Neural cell (in vitro differentiated cells): ENCODE measurements at regions not wholly inside any gene's neighbourhood (a gene's known extent, or its start where the extent isn't known, plus 50 kb on each side); places are given as distances from the start of the nearest gene placed in this dataset.

Experiments used
- H2AFZ ChIP-seq: fragments of 200-600, 300-800 bp; sonication (generic), shearing (Covaris generic); 2 replicates; pipeline ENCODE4 v1.6.0; 2014; ENCODE audit warnings: low read depth, mild to moderate bottlenecking, antibody characterized with exemption, low read length, moderate library complexity
- H3F3A ChIP-seq: fragments of 200-600 bp; shearing (Covaris generic); 2 replicates; pipeline ENCODE4 v1.6.1; 2016; ENCODE audit warnings: mild to moderate bottlenecking, moderate library complexity, mixed read lengths, antibody characterized with exemption, low read length; ENCODE audit not compliant: insufficient read depth, poor library complexity, severe bottlenecking
- H3K27ac ChIP-seq: fragments of 200-600, 300-800 bp; sonication (generic), shearing (Covaris generic); 2 replicates; pipeline ENCODE4 v1.5.1; 2014; ENCODE audit warnings: mild to moderate bottlenecking, low read length, moderate library complexity
- H3K27me3 ChIP-seq: fragments of 300-800, 200-600 bp; sonication (generic), shearing (Covaris generic); 2 replicates; pipeline ENCODE4 v1.6.0; 2014; ENCODE audit warnings: mild to moderate bottlenecking, low read depth, low read length, moderate library complexity; ENCODE audit not compliant: insufficient read depth
- H3K36me3 ChIP-seq: fragments of 300-800, 200-600 bp; sonication (generic), shearing (Covaris generic); 2 replicates; pipeline ENCODE4 v1.5.1; 2014; ENCODE audit warnings: mild to moderate bottlenecking, antibody characterized with exemption, low read length, moderate library complexity; ENCODE audit not compliant: insufficient read depth
- H3K4me2 ChIP-seq: fragments of 300-800, 200-600 bp; sonication (generic), shearing (Covaris generic); 2 replicates; pipeline ENCODE4 v1.6.0; 2014; ENCODE audit warnings: mild to moderate bottlenecking, low read length
- H3K4me3 ChIP-seq: fragments of 300-800, 200-600 bp; sonication (generic), shearing (Covaris generic); 2 replicates; pipeline ENCODE4 v1.5.1; 2014; ENCODE audit warnings: mild to moderate bottlenecking, low read length, moderate library complexity
- H3K79me2 ChIP-seq: fragments of 200-600 bp; shearing (Covaris generic); replicated peaks from 2 replicates; pipeline ENCODE4 v1.6.0; 2014; ENCODE audit warnings: mild to moderate bottlenecking, low read length, moderate library complexity; ENCODE audit not compliant: insufficient read depth
- H3K9ac ChIP-seq: fragments of 300-800, 200-600 bp; sonication (generic), shearing (Covaris generic); 2 replicates; pipeline ENCODE4 v1.6.1; 2016; ENCODE audit warnings: mild to moderate bottlenecking, low read length, mixed read lengths
- H3K9me2 ChIP-seq: fragments of 200-600 bp; shearing (Covaris generic); 2 replicates; pipeline ENCODE4 v1.6.1; 2016; ENCODE audit warnings: mild to moderate bottlenecking, low read length, mixed read lengths; ENCODE audit not compliant: insufficient read depth
- H3K9me3 ChIP-seq: fragments of 200-600, 300-800 bp; sonication (generic), shearing (Covaris generic); 2 replicates; pipeline ENCODE4 v1.6.1; 2016; ENCODE audit warnings: mild to moderate bottlenecking, mixed run types, low read length, moderate library complexity, mixed read lengths
- H4K20me1 ChIP-seq: fragments of 200-600 bp; shearing (Covaris generic); 2 replicates; pipeline ENCODE4 v1.6.1; 2016; ENCODE audit warnings: mild to moderate bottlenecking, mixed run types; ENCODE audit not compliant: insufficient read depth
- CTCF ChIP-seq: fragments of 450-650 bp; IDR thresholded peaks from 2 replicates; pipeline ENCODE4 v1.5.1; 2014; ENCODE audit warnings: antibody characterized with exemption, mild to moderate bottlenecking, moderate library complexity; ENCODE audit not compliant: poor library complexity, severe bottlenecking
- EP300 ChIP-seq: fragments of 450-650 bp; conservative IDR thresholded peaks from 2 replicates; pipeline ENCODE4 v1.6.1; 2014; ENCODE audit warnings: antibody characterized with exemption, mild to moderate bottlenecking, moderate library complexity; ENCODE audit not compliant: poor library complexity, severe bottlenecking
- EZH2 ChIP-seq: fragments of 200-600, 300-800 bp; shearing (Covaris generic), sonication (generic); IDR thresholded peaks from 2 replicates; pipeline ENCODE4 v1.6.1; 2014; ENCODE audit warnings: antibody characterized with exemption, low read length, borderline replicate concordance, mild to moderate bottlenecking; ENCODE audit not compliant: insufficient read depth, poor library complexity, severe bottlenecking
- MXI1 ChIP-seq: fragments of 450-650 bp; conservative IDR thresholded peaks from 2 replicates; pipeline ENCODE4 v1.6.1; 2014; ENCODE audit warnings: antibody characterized with exemption, mild to moderate bottlenecking; ENCODE audit not compliant: poor library complexity, severe bottlenecking
- POLR2AphosphoS5 ChIP-seq: IDR thresholded peaks from 2 replicates; pipeline ENCODE4 v1.6.1; 2012
- RAD21 ChIP-seq: fragments of 450-650 bp; conservative IDR thresholded peaks from 2 replicates; pipeline ENCODE4 v1.6.1; 2014; ENCODE audit warnings: antibody characterized with exemption, mild to moderate bottlenecking, moderate library complexity
- SMC3 ChIP-seq: fragments of 450-650 bp; conservative IDR thresholded peaks from 2 replicates; pipeline ENCODE4 v1.6.1; 2014; ENCODE audit warnings: antibody characterized with exemption, mild to moderate bottlenecking, moderate library complexity; ENCODE audit not compliant: poor library complexity
- TAF1 ChIP-seq: IDR thresholded peaks from 2 replicates; pipeline ENCODE4 v1.6.1; 2012; ENCODE audit warnings: low read depth
- TF ChIP-seq, protein P1 (sequence below): IDR thresholded peaks from 2 replicates; pipeline ENCODE4 v1.6.1; 2012; ENCODE audit warnings: borderline replicate concordance

DNA sequence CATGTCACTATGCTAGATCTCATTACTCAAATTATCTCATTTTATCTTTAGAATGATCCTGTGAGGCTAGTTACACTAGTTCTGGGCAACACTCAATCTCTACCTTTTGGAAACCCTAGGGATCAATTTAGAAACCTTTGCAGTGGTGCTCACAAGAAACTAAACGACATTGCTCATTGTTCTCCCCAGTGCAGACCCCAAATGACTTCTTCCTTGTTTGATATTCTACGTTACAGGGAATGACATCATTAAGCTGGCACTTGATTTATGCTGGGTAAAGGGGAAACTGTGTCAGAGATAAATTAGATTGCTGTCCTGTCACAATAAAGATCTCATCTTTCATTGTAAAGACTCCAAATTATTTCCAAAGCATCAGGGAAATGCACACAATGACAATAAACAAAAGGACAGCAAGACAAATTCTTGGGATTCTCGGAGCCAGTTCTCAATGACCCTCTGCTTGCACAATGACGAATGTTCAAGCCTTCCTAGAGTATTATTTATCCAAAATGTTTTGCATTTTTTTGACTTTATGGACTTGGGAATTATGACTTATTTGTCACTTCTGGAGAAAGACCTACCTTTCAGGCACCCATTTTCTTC, 1121.8 kb upstream of the TENM4 start:
- TF ChIP-seq CTCF (no peak), MXI1 (no peak), SMC3 (no peak), EP300 (no peak)
- TF ChIP-seq, protein P1, sequence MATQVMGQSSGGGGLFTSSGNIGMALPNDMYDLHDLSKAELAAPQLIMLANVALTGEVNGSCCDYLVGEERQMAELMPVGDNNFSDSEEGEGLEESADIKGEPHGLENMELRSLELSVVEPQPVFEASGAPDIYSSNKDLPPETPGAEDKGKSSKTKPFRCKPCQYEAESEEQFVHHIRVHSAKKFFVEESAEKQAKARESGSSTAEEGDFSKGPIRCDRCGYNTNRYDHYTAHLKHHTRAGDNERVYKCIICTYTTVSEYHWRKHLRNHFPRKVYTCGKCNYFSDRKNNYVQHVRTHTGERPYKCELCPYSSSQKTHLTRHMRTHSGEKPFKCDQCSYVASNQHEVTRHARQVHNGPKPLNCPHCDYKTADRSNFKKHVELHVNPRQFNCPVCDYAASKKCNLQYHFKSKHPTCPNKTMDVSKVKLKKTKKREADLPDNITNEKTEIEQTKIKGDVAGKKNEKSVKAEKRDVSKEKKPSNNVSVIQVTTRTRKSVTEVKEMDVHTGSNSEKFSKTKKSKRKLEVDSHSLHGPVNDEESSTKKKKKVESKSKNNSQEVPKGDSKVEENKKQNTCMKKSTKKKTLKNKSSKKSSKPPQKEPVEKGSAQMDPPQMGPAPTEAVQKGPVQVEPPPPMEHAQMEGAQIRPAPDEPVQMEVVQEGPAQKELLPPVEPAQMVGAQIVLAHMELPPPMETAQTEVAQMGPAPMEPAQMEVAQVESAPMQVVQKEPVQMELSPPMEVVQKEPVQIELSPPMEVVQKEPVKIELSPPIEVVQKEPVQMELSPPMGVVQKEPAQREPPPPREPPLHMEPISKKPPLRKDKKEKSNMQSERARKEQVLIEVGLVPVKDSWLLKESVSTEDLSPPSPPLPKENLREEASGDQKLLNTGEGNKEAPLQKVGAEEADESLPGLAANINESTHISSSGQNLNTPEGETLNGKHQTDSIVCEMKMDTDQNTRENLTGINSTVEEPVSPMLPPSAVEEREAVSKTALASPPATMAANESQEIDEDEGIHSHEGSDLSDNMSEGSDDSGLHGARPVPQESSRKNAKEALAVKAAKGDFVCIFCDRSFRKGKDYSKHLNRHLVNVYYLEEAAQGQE, result no peak
- no peak overlapping the region for H3K27ac ChIP-seq
- no peaks in the 10 kb centered on the region for H3K9me2 ChIP-seq
- no peak overlapping the region for H3K4me2 ChIP-seq
- H3K27me3 ChIP-seq, result no peaks in the 10 kb centered on the region
- H3F3A ChIP-seq, result no peaks in the 10 kb centered on the region
- H3K9me3 ChIP-seq, result no peaks in the 10 kb centered on the region
- H3K79me2 ChIP-seq, result no peaks in the 10 kb centered on the region
- no peaks in the 10 kb centered on the region for H3K36me3 ChIP-seq
- H4K20me1 ChIP-seq, result no peaks in the 10 kb centered on the region
- H2AFZ ChIP-seq, result no peak overlapping the region
- no peak overlapping the region for H3K4me3 ChIP-seq
- no peak overlapping the region for H3K9ac ChIP-seq

- Histone ChIP-seq H3K4me2 (no peak overlapping the region), H3K4me3 (no peak overlapping the region), H3K9ac (no peak overlapping the region), H2AFZ (no peak overlapping the region), H3K36me3 (no peaks in the 10 kb centered on the region), H3K27ac (no peak overlapping the region), H4K20me1 (no peaks in the 10 kb centered on the region), H3K9me2 (no peaks in the 10 kb centered on the region), H3K79me2 (no peaks in the 10 kb centered on the region), H3K27me3 (no peaks in the 10 kb centered on the region), H3K9me3 (no peaks in the 10 kb centered on the region), H3F3A (no peaks in the 10 kb centered on the region)
- TF ChIP-seq TAF1, result no peak
- TF ChIP-seq EZH2, result no peak
- no peak for TF ChIP-seq SMC3
- no peak for TF ChIP-seq EP300
- no peak for TF ChIP-seq POLR2AphosphoS5
- TF ChIP-seq RAD21, result no peak
- TF ChIP-seq MXI1, result no peak
- TF ChIP-seq, protein P1, result no peak
- no peak for TF ChIP-seq CTCF
These were observed 1119.1 kb upstream of the TENM4 start for GRCh38 chr11:80559942-80560341.
